HG03060 (cell line): ENCODE measurements at regions not wholly inside any gene's neighbourhood (a gene's known extent, or its start where the extent isn't known, plus 50 kb on each side); places are given as distances from the start of the nearest gene placed in this dataset.

ENCODE experiments used
- ATAC-seq: cut with Tn5 transposase; IDR thresholded peaks from one replicate; pipeline ENCODE4 v1.9.1; 2021; ENCODE audit warnings: low read depth, moderate number of reproducible peaks; ENCODE audit not compliant: unreplicated experiment

GRCh38 chr11:104614117-104614680 is 284.1 kb downstream of the CASP12 start:
- ATAC-seq: no peak

- no peak for ATAC-seq
Measured at GRCh38 chr11:104610635-104611034, 287.6 kb downstream of the CASP12 start.

GRCh38 chr11:104609311-104610085 is 288.8 kb downstream of the CASP12 start:
- ATAC-seq: peak; percentile 66

GRCh38 chr11:104602643-104603042 is 295.6 kb downstream of the CASP12 start:
- no peak for ATAC-seq

- ATAC-seq: no peak
Measured at GRCh38 chr11:104594228-104594958, 303.9 kb downstream of the CASP12 start.

- ATAC-seq: no peak
Measured at GRCh38 chr11:104588970-104589369, 309.3 kb downstream of the CASP12 start.

GRCh38 chr11:104588446-104588845 is 309.8 kb downstream of the CASP12 start:
- no peak for ATAC-seq

GRCh38 chr11:104584823-104585222 is 313.4 kb downstream of the CASP12 start:
- no peak for ATAC-seq

GRCh38 chr11:104583857-104584256 is 314.4 kb downstream of the CASP12 start:
- no peak for ATAC-seq

- no peak for ATAC-seq
Measured at GRCh38 chr11:104582431-104582830, 315.8 kb downstream of the CASP12 start.

- no peak for ATAC-seq
Measured at GRCh38 chr11:104581246-104581980, 316.8 kb downstream of the CASP12 start.

GRCh38 chr11:104573441-104573990 is 324.7 kb downstream of the CASP12 start:
- ATAC-seq: no peak

- ATAC-seq: no peak
Measured at GRCh38 chr11:104572279-104572678, 326.0 kb downstream of the CASP12 start.

- no peak for ATAC-seq
Measured at GRCh38 chr11:104570078-104570701, 328.1 kb downstream of the CASP12 start.

GRCh38 chr11:104565583-104565961 is 332.7 kb downstream of the CASP12 start:
- no peak for ATAC-seq

- ATAC-seq: no peak
Measured at GRCh38 chr11:104564921-104565582, 333.2 kb downstream of the CASP12 start.

GRCh38 chr11:104556606-104557301 is 341.5 kb downstream of the CASP12 start:
- no peak for ATAC-seq

- no peak for ATAC-seq
Measured at GRCh38 chr11:104549019-104549418, 349.2 kb downstream of the CASP12 start.
